Activated CD4-positive, alpha-beta T cell treated with anti-CD3 and anti-CD28 coated beads for 36 hours (primary cell): ENCODE measurements at regions not wholly inside any gene's neighbourhood (a gene's known extent, or its start where the extent isn't known, plus 50 kb on each side); places are given as distances from the start of the nearest gene placed in this dataset.

Experiments
- ATAC-seq: fragments of 200-7000 bp; cut with Tn5 transposase; one replicate; pipeline ENCODE4 v1.10.0; 2021; ENCODE audit warnings: mild to moderate bottlenecking, moderate library complexity
- CTCF ChIA-PET: fragments of 350-600 bp; sonication (Branson Sonifier 250); formaldehyde crosslinking; loops from one replicate; lab custom pipeline; 2021; ENCODE audit warnings: antibody characterized with exemption; lab: Charles Lee
- POLR2A ChIA-PET: fragments of 350-600 bp; sonication (Branson Sonifier 250); formaldehyde crosslinking; loops from one replicate; lab custom pipeline; 2021; ENCODE audit warnings: antibody characterized with exemption, inconsistent platforms; lab: Charles Lee
- DNase-seq: peaks from one replicate; pipeline ENCODE4 v3.0.0-alpha.2; 2020
- H3K27ac Mint-ChIP-seq: one replicate; pipeline ENCODE4 v1.8.0; 2021; ENCODE audit warnings: mixed read lengths
- H3K27me3 Mint-ChIP-seq: one replicate; pipeline ENCODE4 v1.8.0; 2021; ENCODE audit warnings: mixed read lengths
- H3K36me3 Mint-ChIP-seq: one replicate; pipeline ENCODE4 v1.8.0; 2021; ENCODE audit warnings: low read depth, mixed read lengths
- H3K4me1 Mint-ChIP-seq: one replicate; pipeline ENCODE4 v1.8.0; 2021; ENCODE audit warnings: mixed read lengths
- H3K4me3 Mint-ChIP-seq: one replicate; pipeline ENCODE4 v1.8.0; 2021; ENCODE audit warnings: mild to moderate bottlenecking, moderate library complexity, mixed read lengths
- H3K9me3 Mint-ChIP-seq: one replicate; pipeline ENCODE4 v1.8.0; 2021; ENCODE audit warnings: low read depth, mixed read lengths
- intact Hi-C, 2 experiments: fragments of 100-400 bp; cut with DNase I in 1 of 2; cut with micrococcal nuclease in 1 of 2; formaldehyde crosslinking; loops; one replicate each; pipeline versions ENCODE4 v1.14.2 to v1.15.1; 2022 to 2024; cut with DNase I, micrococcal nuclease

GRCh38 chr16:87014112-87014511 is 303.1 kb downstream of the C16orf95 start:
- peaks cover 15% of the 10 kb centered on the region for H3K27me3 Mint-ChIP-seq
- DNase-seq = no peak
- CTCF ChIA-PET = no interaction called here

GRCh38 chr16:87015021-87015420 is 302.2 kb downstream of the C16orf95 start:
- no peaks in the 10 kb centered on the region for H3K4me1 Mint-ChIP-seq
- no peak for DNase-seq
- ChIA-PET CTCF (no interaction called here), POLR2A (no interaction called here)
- no peak overlapping the region for H3K4me3 Mint-ChIP-seq
- no peaks in the 10 kb centered on the region for H3K36me3 Mint-ChIP-seq
- peaks cover 15% of the 10 kb centered on the region for H3K27me3 Mint-ChIP-seq
- intact Hi-C loops = no loop called here
- no peak for ATAC-seq
- no peak overlapping the region for H3K27ac Mint-ChIP-seq
- no peaks in the 10 kb centered on the region for H3K9me3 Mint-ChIP-seq

More at GRCh38 chr16:87014112-87014511, 303.1 kb downstream of the C16orf95 start:
- POLR2A ChIA-PET = no interaction called here
- no peaks in the 10 kb centered on the region for H3K4me1 Mint-ChIP-seq
- intact Hi-C loops = no loop called here
- H3K27ac Mint-ChIP-seq = no peak overlapping the region
- H3K36me3 Mint-ChIP-seq = no peaks in the 10 kb centered on the region
- H3K9me3 Mint-ChIP-seq = no peaks in the 10 kb centered on the region
- no peak for ATAC-seq
- H3K4me3 Mint-ChIP-seq = no peak overlapping the region

- POLR2A ChIA-PET = no interaction called here
- intact Hi-C loops = no loop called here
Observed at GRCh38 chr16:87016046-87017035, 300.9 kb downstream of the C16orf95 start.

GRCh38 chr16:87017371-87018012 is 299.7 kb downstream of the C16orf95 start:
- no peaks in the 10 kb centered on the region for H3K36me3 Mint-ChIP-seq
- POLR2A ChIA-PET = no interaction called here
- no peak for ATAC-seq
- no peak overlapping the region for H3K4me3 Mint-ChIP-seq
- H3K27me3 Mint-ChIP-seq = peaks cover 24% of the 10 kb centered on the region
- intact Hi-C loops = no loop called here
- no peaks in the 10 kb centered on the region for H3K4me1 Mint-ChIP-seq
- no peak for DNase-seq
- no peaks in the 10 kb centered on the region for H3K9me3 Mint-ChIP-seq
- H3K27ac Mint-ChIP-seq = no peak overlapping the region
- CTCF ChIA-PET = no interaction called here

More at GRCh38 chr16:87016046-87017035, 300.9 kb downstream of the C16orf95 start:
- H3K36me3 Mint-ChIP-seq = no peaks in the 10 kb centered on the region
- DNase-seq (no peak), ATAC-seq (no peak)
- peaks cover 23% of the 10 kb centered on the region for H3K27me3 Mint-ChIP-seq
- no peaks in the 10 kb centered on the region for H3K9me3 Mint-ChIP-seq
- CTCF ChIA-PET = interaction anchor here (0.5 kb wide), 1 partner anchor 60 kb away, joined by 3 read pairs; no protein-coding TSS in a partner anchor
- no peak overlapping the region for H3K27ac Mint-ChIP-seq
- H3K4me3 Mint-ChIP-seq = no peak overlapping the region
- no peaks in the 10 kb centered on the region for H3K4me1 Mint-ChIP-seq

- Mint-ChIP-seq H3K36me3 (no peaks in the 10 kb centered on the region), H3K9me3 (no peaks in the 10 kb centered on the region), H3K27ac (no peak overlapping the region), H3K4me1 (no peaks in the 10 kb centered on the region), H3K27me3 (peaks cover 10% of the 10 kb centered on the region), H3K4me3 (no peak overlapping the region)
- intact Hi-C loops = no loop called here
- ChIA-PET POLR2A (no interaction called here), CTCF (no interaction called here)
- no peak for ATAC-seq
- no peak for DNase-seq
Observed at GRCh38 chr16:87025676-87026075, 291.5 kb downstream of the C16orf95 start.

- ChIA-PET POLR2A (no interaction called here), CTCF (interaction anchor here (0.7 kb wide), 1 partner anchor 534 kb away, joined by 3 read pairs; no protein-coding TSS in a partner anchor)
- no peaks in the 10 kb centered on the region for H3K36me3 Mint-ChIP-seq
- H3K9me3 Mint-ChIP-seq = no peaks in the 10 kb centered on the region
- intact Hi-C loops = no loop called here
- DNase-seq (no peak), ATAC-seq (no peak)
- no peak overlapping the region for H3K4me3 Mint-ChIP-seq
- H3K27me3 Mint-ChIP-seq = peaks cover 2% of the 10 kb centered on the region
- no peak overlapping the region for H3K27ac Mint-ChIP-seq
- H3K4me1 Mint-ChIP-seq = no peaks in the 10 kb centered on the region
Observed at GRCh38 chr16:87027056-87027616, 290.1 kb downstream of the C16orf95 start.

- DNase-seq (no peak), ATAC-seq (no peak)
- no peaks in the 10 kb centered on the region for H3K4me1 Mint-ChIP-seq
- no peaks in the 10 kb centered on the region for H3K36me3 Mint-ChIP-seq
- CTCF ChIA-PET = interaction anchor here (0.6 to 1.1 kb wide), 3 partner anchors 34 to 218 kb away, joined by 3 read pairs; no protein-coding TSS in a partner anchor
- POLR2A ChIA-PET = no interaction called here
- intact Hi-C loops = no loop called here
- H3K27ac Mint-ChIP-seq = no peak overlapping the region
- H3K4me3 Mint-ChIP-seq = no peak overlapping the region
- no peaks in the 10 kb centered on the region for H3K9me3 Mint-ChIP-seq
- H3K27me3 Mint-ChIP-seq = peaks cover 2% of the 10 kb centered on the region
Observed at GRCh38 chr16:87028481-87029320, 288.5 kb downstream of the C16orf95 start.

- Mint-ChIP-seq H3K36me3 (no peaks in the 10 kb centered on the region), H3K27me3 (peaks cover 4% of the 10 kb centered on the region), H3K4me1 (no peaks in the 10 kb centered on the region), H3K4me3 (no peak overlapping the region), H3K27ac (no peak overlapping the region), H3K9me3 (no peaks in the 10 kb centered on the region)
- POLR2A ChIA-PET = no interaction called here
- DNase-seq (no peak), ATAC-seq (no peak)
- intact Hi-C loops = no loop called here
- CTCF ChIA-PET = no interaction called here
Observed at GRCh38 chr16:87032554-87032953, 284.6 kb downstream of the C16orf95 start.

GRCh38 chr16:87033021-87033471 is 284.1 kb downstream of the C16orf95 start:
- DNase-seq (no peak), ATAC-seq (no peak)
- POLR2A ChIA-PET = no interaction called here
- Mint-ChIP-seq H3K4me1 (no peaks in the 10 kb centered on the region), H3K4me3 (no peak overlapping the region), H3K27ac (no peak overlapping the region), H3K27me3 (peaks cover 4% of the 10 kb centered on the region), H3K36me3 (no peaks in the 10 kb centered on the region), H3K9me3 (no peaks in the 10 kb centered on the region)
- CTCF ChIA-PET = no interaction called here
- intact Hi-C loops = no loop called here

GRCh38 chr16:87033541-87034300 is 283.5 kb downstream of the C16orf95 start:
- Mint-ChIP-seq H3K36me3 (no peaks in the 10 kb centered on the region), H3K27ac (no peak overlapping the region), H3K4me3 (no peak overlapping the region), H3K4me1 (no peaks in the 10 kb centered on the region), H3K27me3 (peaks cover 4% of the 10 kb centered on the region), H3K9me3 (no peaks in the 10 kb centered on the region)
- ATAC-seq (no peak), DNase-seq (no peak)
- CTCF ChIA-PET = no interaction called here
- intact Hi-C loops = no loop called here
- POLR2A ChIA-PET = no interaction called here
